ENCODE measurements at regions not wholly inside any gene's neighbourhood (a gene's known extent, or its start where the extent isn't known, plus 50 kb on each side); places are given as distances from the start of the nearest gene placed in this dataset.
"Not testable (repeated sequence)": the region's sequence is repeated elsewhere in the genome, so short reads cannot be mapped to it uniquely, and the experiment has no call there.

GRCh38 chr5:162544905-162545304, 477.3 kb downstream of the GABRG2 start:
- no peaks in the 10 kb centered on the region for H3K9me3 ChIP-seq (ENCODE audit: control insufficient read depth, low read depth, low read length)
- no peak overlapping the region for H3K27ac ChIP-seq (ENCODE audit: low read length)
- no peak overlapping the region for H3K4me3 ChIP-seq (ENCODE audit: low read length)
- no peaks in the 10 kb centered on the region for H3K36me3 ChIP-seq (ENCODE audit: control insufficient read depth, low read depth, low read length)
- H3K27me3 ChIP-seq (ENCODE audit: control insufficient read depth, insufficient read depth, low read length), result no peaks in the 10 kb centered on the region
- no peak overlapping the region for H3K9ac ChIP-seq (ENCODE audit: low read length)
- H3K4me1 ChIP-seq (ENCODE audit: control insufficient read depth, low read depth, low read length), result no peaks in the 10 kb centered on the region

DNA sequence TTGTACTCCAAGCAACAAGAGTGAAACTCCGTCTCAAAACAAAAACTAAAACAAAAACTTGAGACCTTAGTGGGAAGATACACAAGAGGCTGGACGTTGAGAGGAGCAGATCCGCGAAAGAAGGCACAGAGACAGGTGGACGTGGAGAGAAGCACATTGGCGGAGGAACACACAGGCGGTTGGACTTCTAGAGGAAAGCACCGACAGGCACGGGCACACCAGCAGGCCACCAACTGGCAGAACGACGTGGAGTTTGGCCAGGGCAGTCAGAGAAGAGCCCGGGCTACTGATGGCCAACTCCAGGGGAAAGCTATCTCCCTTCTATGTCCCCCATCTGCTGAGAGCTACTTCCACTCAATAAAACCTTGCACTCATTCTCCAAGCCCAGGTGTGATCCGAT, 482.7 kb downstream of the GABRG2 start:
- no peak overlapping the region for H3K4me3 ChIP-seq (ENCODE audit: low read length)
- H3K9ac ChIP-seq (ENCODE audit: low read length), result no peak overlapping the region
- no peaks in the 10 kb centered on the region for H3K4me1 ChIP-seq (ENCODE audit: control insufficient read depth, low read depth, low read length)
- H3K27me3 ChIP-seq (ENCODE audit: control insufficient read depth, insufficient read depth, low read length), result no peaks in the 10 kb centered on the region
- H3K27ac ChIP-seq (ENCODE audit: low read length), result no peak overlapping the region
- H3K9me3 ChIP-seq (ENCODE audit: control insufficient read depth, low read depth, low read length), result no peaks in the 10 kb centered on the region
- no peaks in the 10 kb centered on the region for H3K36me3 ChIP-seq (ENCODE audit: control insufficient read depth, low read depth, low read length)

- Histone ChIP-seq H3K9ac (ENCODE audit: low read length) (no peak overlapping the region), H3K36me3 (ENCODE audit: control insufficient read depth, low read depth, low read length) (no peaks in the 10 kb centered on the region), H3K9me3 (ENCODE audit: control insufficient read depth, low read depth, low read length) (no peaks in the 10 kb centered on the region)
These were observed 490.5 kb downstream of the GABRG2 start for GRCh38 chr5:162558120-162558519.

GRCh38 chr5:162567644-162568043, 500.1 kb downstream of the GABRG2 start:
- no peaks in the 10 kb centered on the region for H3K27me3 ChIP-seq (ENCODE audit: control insufficient read depth, insufficient read depth, low read length)
- no peaks in the 10 kb centered on the region for H3K36me3 ChIP-seq (ENCODE audit: control insufficient read depth, low read depth, low read length)
- H3K4me3 ChIP-seq (ENCODE audit: low read length), result no peak overlapping the region
- no peaks in the 10 kb centered on the region for H3K4me1 ChIP-seq (ENCODE audit: control insufficient read depth, low read depth, low read length)
- H3K9me3 ChIP-seq (ENCODE audit: control insufficient read depth, low read depth, low read length), result no peaks in the 10 kb centered on the region
- no peak overlapping the region for H3K27ac ChIP-seq (ENCODE audit: low read length)
- H3K9ac ChIP-seq (ENCODE audit: low read length), result no peak overlapping the region

More at GRCh38 chr5:162558120-162558519, 490.5 kb downstream of the GABRG2 start:
- Histone ChIP-seq H3K27me3 (ENCODE audit: control insufficient read depth, insufficient read depth, low read length) (no peaks in the 10 kb centered on the region), H3K4me1 (ENCODE audit: control insufficient read depth, low read depth, low read length) (no peaks in the 10 kb centered on the region), H3K4me3 (ENCODE audit: low read length) (no peak overlapping the region), H3K27ac (ENCODE audit: low read length) (no peak overlapping the region)

- Histone ChIP-seq H3K27me3 (ENCODE audit: control insufficient read depth, insufficient read depth, low read length) (no peaks in the 10 kb centered on the region), H3K4me3 (ENCODE audit: low read length) (no peak overlapping the region), H3K9ac (ENCODE audit: low read length) (no peak overlapping the region), H3K9me3 (ENCODE audit: control insufficient read depth, low read depth, low read length) (no peaks in the 10 kb centered on the region), H3K4me1 (ENCODE audit: control insufficient read depth, low read depth, low read length) (no peaks in the 10 kb centered on the region), H3K36me3 (ENCODE audit: control insufficient read depth, low read depth, low read length) (no peaks in the 10 kb centered on the region), H3K27ac (ENCODE audit: low read length) (no peak overlapping the region)
These were observed 506.2 kb downstream of the GABRG2 start for GRCh38 chr5:162573758-162574157.

DNA sequence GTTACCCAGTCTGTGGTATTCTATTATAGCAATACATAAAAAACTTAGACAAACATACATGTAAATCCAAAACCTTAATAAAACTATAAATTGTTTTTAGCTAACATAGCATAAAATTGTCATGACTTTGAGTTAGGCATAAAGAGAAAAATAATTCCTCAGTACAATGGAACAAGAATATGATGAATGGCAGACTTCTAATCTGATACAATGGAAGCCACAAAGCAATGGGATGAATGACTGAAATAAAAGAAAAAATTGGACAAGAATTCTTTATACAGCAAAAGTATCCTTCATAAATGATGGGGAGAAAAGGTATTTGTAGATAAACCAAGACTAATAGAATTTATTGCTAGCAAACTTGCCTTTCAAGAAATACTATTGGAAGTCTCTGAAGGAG, 524.2 kb downstream of the GABRG2 start:
- H3K27ac ChIP-seq (ENCODE audit: low read length), result no peak overlapping the region
- no peaks in the 10 kb centered on the region for H3K4me1 ChIP-seq (ENCODE audit: control insufficient read depth, low read depth, low read length)
- H3K9ac ChIP-seq (ENCODE audit: low read length), result no peak overlapping the region
- no peaks in the 10 kb centered on the region for H3K36me3 ChIP-seq (ENCODE audit: control insufficient read depth, low read depth, low read length)
- H3K9me3 ChIP-seq (ENCODE audit: control insufficient read depth, low read depth, low read length), result peaks cover 9% of the 10 kb centered on the region
- no peaks in the 10 kb centered on the region for H3K27me3 ChIP-seq (ENCODE audit: control insufficient read depth, insufficient read depth, low read length)
- no peak overlapping the region for H3K4me3 ChIP-seq (ENCODE audit: low read length)

- H3K4me3 ChIP-seq (ENCODE audit: low read length), result no peak overlapping the region
- no peaks in the 10 kb centered on the region for H3K4me1 ChIP-seq (ENCODE audit: control insufficient read depth, low read depth, low read length)
- H3K9me3 ChIP-seq (ENCODE audit: control insufficient read depth, low read depth, low read length), result peaks cover 9% of the 10 kb centered on the region
- no peak overlapping the region for H3K9ac ChIP-seq (ENCODE audit: low read length)
- no peaks in the 10 kb centered on the region for H3K27me3 ChIP-seq (ENCODE audit: control insufficient read depth, insufficient read depth, low read length)
- H3K27ac ChIP-seq (ENCODE audit: low read length), result no peak overlapping the region
- no peaks in the 10 kb centered on the region for H3K36me3 ChIP-seq (ENCODE audit: control insufficient read depth, low read depth, low read length)
These were observed 526.3 kb downstream of the GABRG2 start for GRCh38 chr5:162593881-162594280.

DNA sequence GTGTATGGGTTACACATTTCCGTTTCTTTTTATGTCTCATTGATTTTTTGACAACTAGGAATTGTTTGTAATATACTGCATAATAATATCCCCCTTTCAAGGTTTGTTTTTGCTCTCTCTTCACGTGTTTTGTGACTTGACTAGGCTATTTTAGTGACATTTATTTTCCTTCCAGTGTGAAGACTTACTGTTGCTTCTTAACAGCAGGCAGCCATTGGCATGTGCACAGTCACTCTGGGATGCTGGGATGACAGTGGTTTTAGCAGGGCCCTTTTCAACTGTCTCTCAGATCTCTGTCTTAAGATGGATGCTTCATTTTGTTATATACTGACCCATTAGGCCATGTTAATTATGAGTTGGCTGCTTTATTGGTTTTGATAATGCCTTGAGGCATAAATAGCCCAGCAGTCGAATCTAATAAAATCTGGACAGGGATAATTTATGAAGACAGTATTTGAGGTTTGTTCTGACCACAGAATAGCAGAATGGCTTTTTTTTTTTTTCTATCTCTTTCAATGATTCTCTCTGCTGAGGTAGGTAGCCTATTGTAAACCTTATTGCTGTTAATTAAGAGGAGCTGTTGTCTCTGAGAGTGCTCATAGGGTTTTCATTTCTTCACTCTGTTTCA, 536.0 kb downstream of the GABRG2 start:
- Histone ChIP-seq H3K4me3 (ENCODE audit: low read length) (no peak overlapping the region), H3K9ac (ENCODE audit: low read length) (no peak overlapping the region), H3K27ac (ENCODE audit: low read length) (no peak overlapping the region), H3K4me1 (ENCODE audit: control insufficient read depth, low read depth, low read length) (no peaks in the 10 kb centered on the region), H3K36me3 (ENCODE audit: control insufficient read depth, low read depth, low read length) (no peaks in the 10 kb centered on the region), H3K9me3 (ENCODE audit: control insufficient read depth, low read depth, low read length) (peaks cover 5% of the 10 kb centered on the region), H3K27me3 (ENCODE audit: control insufficient read depth, insufficient read depth, low read length) (no peaks in the 10 kb centered on the region)

- no peak overlapping the region for H3K4me3 ChIP-seq (ENCODE audit: low read length)
- no peaks in the 10 kb centered on the region for H3K36me3 ChIP-seq (ENCODE audit: control insufficient read depth, low read depth, low read length)
- no peaks in the 10 kb centered on the region for H3K4me1 ChIP-seq (ENCODE audit: control insufficient read depth, low read depth, low read length)
- H3K9me3 ChIP-seq (ENCODE audit: control insufficient read depth, low read depth, low read length), result no peaks in the 10 kb centered on the region
- no peaks in the 10 kb centered on the region for H3K27me3 ChIP-seq (ENCODE audit: control insufficient read depth, insufficient read depth, low read length)
- no peak overlapping the region for H3K27ac ChIP-seq (ENCODE audit: low read length)
- no peak overlapping the region for H3K9ac ChIP-seq (ENCODE audit: low read length)
These were observed 540.3 kb downstream of the GABRG2 start for GRCh38 chr5:162607879-162608278.

GRCh38 chr5:162621726-162622263, 554.2 kb downstream of the GABRG2 start:
- H3K9me3 ChIP-seq (ENCODE audit: control insufficient read depth, low read depth, low read length); H3K36me3 ChIP-seq (ENCODE audit: control insufficient read depth, low read depth, low read length); H3K27me3 ChIP-seq (ENCODE audit: control insufficient read depth, insufficient read depth, low read length); H3K27ac ChIP-seq (ENCODE audit: low read length); H3K9ac ChIP-seq (ENCODE audit: low read length); H3K4me1 ChIP-seq (ENCODE audit: control insufficient read depth, low read depth, low read length); H3K4me3 ChIP-seq (ENCODE audit: low read length): not testable (repeated sequence)

- Histone ChIP-seq H3K36me3 (ENCODE audit: control insufficient read depth, low read depth, low read length) (no peaks in the 10 kb centered on the region), H3K4me3 (ENCODE audit: low read length) (no peak overlapping the region), H3K9me3 (ENCODE audit: control insufficient read depth, low read depth, low read length) (peaks cover 8% of the 10 kb centered on the region), H3K27ac (ENCODE audit: low read length) (no peak overlapping the region), H3K9ac (ENCODE audit: low read length) (no peak overlapping the region), H3K27me3 (ENCODE audit: control insufficient read depth, insufficient read depth, low read length) (no peaks in the 10 kb centered on the region), H3K4me1 (ENCODE audit: control insufficient read depth, low read depth, low read length) (no peaks in the 10 kb centered on the region)
These were observed 556.5 kb downstream of the GABRG2 start for GRCh38 chr5:162624110-162624509.

DNA sequence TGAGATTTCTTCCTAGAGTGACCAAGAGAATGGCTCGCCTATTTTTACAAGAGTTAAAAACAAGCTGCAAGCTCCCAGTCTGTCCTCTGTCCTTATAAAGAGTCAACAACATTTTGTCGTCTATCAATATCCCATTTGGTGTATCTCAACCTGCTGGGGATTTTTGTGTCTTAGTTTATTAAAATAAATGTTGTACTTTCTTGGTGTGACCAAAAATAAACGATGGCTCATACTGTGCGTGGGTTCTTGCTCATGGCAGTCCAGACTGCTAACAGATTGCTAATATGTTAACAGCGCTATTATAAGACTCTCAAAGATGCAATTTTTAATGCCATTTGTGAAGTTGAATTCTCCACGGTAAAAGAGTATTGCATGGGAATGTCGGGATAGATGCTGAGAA, 569.9 kb downstream of the GABRG2 start:
- Histone ChIP-seq H3K27me3 (ENCODE audit: control insufficient read depth, insufficient read depth, low read length) (no peaks in the 10 kb centered on the region), H3K4me3 (ENCODE audit: low read length) (no peak overlapping the region), H3K9ac (ENCODE audit: low read length) (no peak overlapping the region), H3K9me3 (ENCODE audit: control insufficient read depth, low read depth, low read length) (peaks cover 5% of the 10 kb centered on the region), H3K36me3 (ENCODE audit: control insufficient read depth, low read depth, low read length) (no peaks in the 10 kb centered on the region), H3K4me1 (ENCODE audit: control insufficient read depth, low read depth, low read length) (peaks cover 29% of the 10 kb centered on the region), H3K27ac (ENCODE audit: low read length) (no peak overlapping the region)

Measured in iPS-18a (cell line).